Trophoblast cell (in vitro differentiated cells and primary cell): ENCODE measurements at regions not wholly inside any gene's neighbourhood (a gene's known extent, or its start where the extent isn't known, plus 50 kb on each side); places are given as distances from the start of the nearest gene placed in this dataset.

ENCODE experiments used
- DNase-seq, 2 donors: peaks; one replicate each; pipeline ENCODE4 v3.0.0-alpha.2; 2016
- H2AFZ ChIP-seq: 2 replicates; pipeline ENCODE4 v1.6.1; 2013; ENCODE audit warnings: low read length, moderate library complexity, mild to moderate bottlenecking; ENCODE audit not compliant: insufficient read depth, poor library complexity
- H2AK5ac ChIP-seq: 2 replicates; pipeline ENCODE4 v1.6.1; 2013; ENCODE audit warnings: mild to moderate bottlenecking, low read length
- H2BK120ac ChIP-seq: 2 replicates; pipeline ENCODE4 v1.6.1; 2013; ENCODE audit warnings: low read length, mild to moderate bottlenecking, moderate library complexity; ENCODE audit not compliant: insufficient read depth, poor library complexity
- H2BK12ac ChIP-seq: 2 replicates; pipeline ENCODE4 v1.6.1; 2013; ENCODE audit warnings: mild to moderate bottlenecking, low read length, moderate library complexity
- H2BK5ac ChIP-seq: 2 replicates; pipeline ENCODE4 v1.6.1; 2013; ENCODE audit warnings: low read length, low read depth, moderate library complexity, mild to moderate bottlenecking; ENCODE audit not compliant: poor library complexity
- H3K14ac ChIP-seq: 2 replicates; pipeline ENCODE4 v1.6.1; 2013; ENCODE audit warnings: mild to moderate bottlenecking, low read length
- H3K18ac ChIP-seq: 2 replicates; pipeline ENCODE4 v1.6.1; 2013; ENCODE audit warnings: mild to moderate bottlenecking, low read length
- H3K23ac ChIP-seq: 2 replicates; pipeline ENCODE4 v1.6.1; 2013; ENCODE audit warnings: low read length
- H3K27ac ChIP-seq: 2 replicates; pipeline ENCODE4 v1.5.1; 2013; ENCODE audit warnings: low read depth, mild to moderate bottlenecking, inconsistent platforms, low read length, moderate library complexity
- H3K27me3 ChIP-seq: 2 replicates; pipeline ENCODE4 v1.6.1; 2013; ENCODE audit warnings: inconsistent platforms, mild to moderate bottlenecking, low read length, moderate library complexity; ENCODE audit not compliant: insufficient read depth
- H3K36me3 ChIP-seq, 2 experiments: 1 replicate in 1 of 2; 2 replicates in 1 of 2; pipeline ENCODE4 v1.6.1; 2013; ENCODE audit warnings: low read length in 2 of 2, mild to moderate bottlenecking in 2 of 2, moderate library complexity in 1 of 2; ENCODE audit not compliant: insufficient read depth in 2 of 2, control insufficient read depth in 1 of 2
- H3K4ac ChIP-seq: 2 replicates; pipeline ENCODE4 v1.6.1; 2013; ENCODE audit warnings: low read depth, mild to moderate bottlenecking, low read length, moderate library complexity
- H3K4me1 ChIP-seq, 2 experiments: 1 replicate in 1 of 2; 2 replicates in 1 of 2; pipeline ENCODE4 v1.6.1; 2013; ENCODE audit warnings: low read length in 2 of 2, mild to moderate bottlenecking in 2 of 2, moderate library complexity in 1 of 2; ENCODE audit not compliant: insufficient read depth in 2 of 2, control insufficient read depth in 1 of 2
- H3K4me2 ChIP-seq: 2 replicates; pipeline ENCODE4 v1.6.1; 2013; ENCODE audit warnings: inconsistent platforms, mild to moderate bottlenecking, low read length, moderate library complexity
- H3K4me3 ChIP-seq: 2 replicates; pipeline ENCODE4 v1.5.1; 2013; ENCODE audit warnings: mild to moderate bottlenecking, low read depth, low read length, inconsistent platforms
- H3K79me1 ChIP-seq: one replicate; pipeline ENCODE4 v1.6.1; 2013; ENCODE audit warnings: low read length
- H3K79me2 ChIP-seq: 2 replicates; pipeline ENCODE4 v1.6.1; 2013; ENCODE audit warnings: low read length, mild to moderate bottlenecking; ENCODE audit not compliant: control insufficient read depth, insufficient read depth, poor library complexity
- H3K9ac ChIP-seq: 2 replicates; pipeline ENCODE4 v1.6.1; 2013; ENCODE audit warnings: mild to moderate bottlenecking, low read length
- H3K9me3 ChIP-seq: 2 replicates; pipeline ENCODE4 v1.6.1; 2013; ENCODE audit warnings: low read depth, mild to moderate bottlenecking, control low read depth, inconsistent platforms, low read length; ENCODE audit not compliant: insufficient read depth
- H4K12ac ChIP-seq: 2 replicates; pipeline ENCODE4 v1.6.1; 2013; ENCODE audit warnings: low read depth, mild to moderate bottlenecking, low read length, moderate library complexity
- H4K8ac ChIP-seq: 2 replicates; pipeline ENCODE4 v1.6.1; 2013; ENCODE audit warnings: low read depth, mild to moderate bottlenecking, low read length, moderate library complexity
- H4K91ac ChIP-seq: one replicate; pipeline ENCODE4 v1.6.1; 2013; ENCODE audit warnings: low read depth, mild to moderate bottlenecking, low read length, moderate library complexity
- WGBS: extraction: QIAGEN DNeasy Blood & Tissue Kit; methylation state at CpG from one replicate; pipeline ENCODE4 v1.1.7; 2013; ENCODE audit warnings: missing lambda C conversion rate; ENCODE audit not compliant: insufficient read length, insufficient coverage; ENCODE audit errors: extremely low coverage; 5-methylcytosine and 5-hydroxymethylcytosine counted together

DNA sequence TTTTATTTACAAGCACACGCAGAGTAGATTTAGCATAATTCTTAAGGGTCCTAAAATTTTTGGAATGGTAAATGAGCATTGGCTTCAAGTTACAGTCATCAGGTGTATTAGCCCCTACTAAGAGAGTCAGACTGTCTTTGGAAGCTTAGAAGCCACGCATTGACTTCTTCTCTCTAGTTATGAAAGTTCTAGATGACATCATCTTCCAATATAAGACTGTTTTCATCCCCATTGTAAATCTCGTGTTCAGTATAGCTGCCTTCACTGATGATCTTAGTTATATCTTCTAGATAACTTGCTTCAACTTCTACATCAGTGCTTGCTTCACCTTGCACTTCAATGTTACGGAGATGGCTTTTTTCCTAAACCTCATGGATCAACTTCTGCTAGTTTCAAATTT is 148.8 kb upstream of the SLITRK1 start:
- no CpG with 5 or more reads among the region's 4 CpGs for WGBS
- DNase-seq, result no peak

DNA sequence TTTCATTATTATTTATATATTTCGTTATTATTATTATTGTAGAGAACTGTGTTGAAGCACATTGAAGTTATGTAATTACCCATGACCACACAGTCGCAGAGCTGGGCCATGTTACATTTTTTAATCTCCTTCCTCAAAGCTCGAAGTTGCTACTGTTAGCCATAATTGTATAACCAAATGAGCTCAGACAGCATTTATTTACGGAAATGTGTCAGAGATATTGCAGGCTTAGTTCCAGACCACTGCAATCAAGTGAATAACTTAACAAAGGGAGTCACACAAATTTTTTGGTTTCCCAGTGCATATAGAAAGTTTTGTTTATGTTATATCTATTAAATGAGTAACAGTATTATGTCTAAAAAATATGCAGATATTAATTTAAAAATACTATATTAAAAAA is 147.1 kb upstream of the SLITRK1 start:
- Histone ChIP-seq H3K23ac (no peak overlapping the region), H3K79me2 (no peaks in the 10 kb centered on the region), H3K14ac (no peak overlapping the region), H3K4me1 (no peaks in the 10 kb centered on the region), H3K18ac (no peak overlapping the region), H4K91ac (no peak overlapping the region), H2BK120ac (no peak overlapping the region), H2BK5ac (no peak overlapping the region), H3K9me3 (no peaks in the 10 kb centered on the region), H3K79me1 (no peaks in the 10 kb centered on the region), H2AK5ac (no peak overlapping the region), H4K8ac (no peak overlapping the region), H3K4me3 (no peak overlapping the region), H3K9ac (no peak overlapping the region), H2BK12ac (no peak overlapping the region), H3K4me2 (no peak overlapping the region), H3K4ac (no peak overlapping the region), H4K12ac (no peak overlapping the region), H3K27me3 (no peaks in the 10 kb centered on the region), H3K36me3 (no peaks in the 10 kb centered on the region), H2AFZ (no peak overlapping the region), H3K27ac (no peak overlapping the region)
- DNase-seq, result no peak
- no CpG with 5 or more reads among the region's 4 CpGs for WGBS

More for the DNA sequence above, 148.8 kb upstream of the SLITRK1 start:
- Histone ChIP-seq H4K8ac (no peak overlapping the region), H3K4me1 (no peaks in the 10 kb centered on the region), H3K79me2 (no peaks in the 10 kb centered on the region), H2BK12ac (no peak overlapping the region), H3K79me1 (no peaks in the 10 kb centered on the region), H3K27me3 (no peaks in the 10 kb centered on the region), H2BK5ac (no peak overlapping the region), H3K4ac (no peak overlapping the region), H3K36me3 (no peaks in the 10 kb centered on the region), H3K18ac (no peak overlapping the region), H2BK120ac (no peak overlapping the region), H3K14ac (no peak overlapping the region), H2AFZ (no peak overlapping the region), H3K27ac (no peak overlapping the region), H3K9ac (no peak overlapping the region), H3K23ac (no peak overlapping the region), H3K4me3 (no peak overlapping the region), H2AK5ac (no peak overlapping the region), H3K9me3 (no peaks in the 10 kb centered on the region), H4K12ac (no peak overlapping the region), H4K91ac (no peak overlapping the region), H3K4me2 (no peak overlapping the region)

DNA sequence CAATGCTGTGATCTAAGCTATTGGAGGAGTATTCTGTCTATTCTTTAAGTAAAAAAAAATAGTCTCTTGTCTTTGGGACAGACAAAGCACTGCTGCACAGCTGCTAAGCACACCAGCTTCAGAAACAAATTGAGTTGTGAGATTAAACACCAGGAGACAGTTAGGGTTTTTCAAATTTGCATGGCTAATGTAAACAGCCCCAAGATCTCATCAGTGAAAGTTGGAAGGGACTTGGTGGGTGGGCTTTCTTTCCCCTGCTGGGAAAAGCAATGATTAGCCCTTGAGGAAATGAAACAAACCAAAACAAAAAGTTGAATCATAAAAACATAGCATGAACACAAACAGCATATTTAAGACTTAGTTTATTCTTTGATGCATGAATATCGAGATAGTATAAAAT is 143.6 kb upstream of the SLITRK1 start:
- H3K18ac ChIP-seq, result no peak overlapping the region
- H3K36me3 ChIP-seq, result no peaks in the 10 kb centered on the region
- H4K12ac ChIP-seq, result no peak overlapping the region
- DNase-seq, result no peak
- no peak overlapping the region for H2BK5ac ChIP-seq
- H3K4me1 ChIP-seq, result no peaks in the 10 kb centered on the region
- no peak overlapping the region for H3K4me3 ChIP-seq
- no peak overlapping the region for H2AFZ ChIP-seq
- H2AK5ac ChIP-seq, result no peak overlapping the region
- H4K91ac ChIP-seq, result no peak overlapping the region
- H3K27ac ChIP-seq, result no peak overlapping the region
- no peaks in the 10 kb centered on the region for H3K9me3 ChIP-seq
- no peaks in the 10 kb centered on the region for H3K27me3 ChIP-seq
- no peak overlapping the region for H3K4me2 ChIP-seq
- H3K9ac ChIP-seq, result no peak overlapping the region
- no CpG with 5 or more reads among the region's 1 CpG for WGBS
- H3K79me2 ChIP-seq, result no peaks in the 10 kb centered on the region
- H4K8ac ChIP-seq, result no peak overlapping the region
- no peak overlapping the region for H3K4ac ChIP-seq
- H2BK120ac ChIP-seq, result no peak overlapping the region
- H3K14ac ChIP-seq, result no peak overlapping the region
- no peaks in the 10 kb centered on the region for H3K79me1 ChIP-seq
- H3K23ac ChIP-seq, result no peak overlapping the region
- no peak overlapping the region for H2BK12ac ChIP-seq

DNA sequence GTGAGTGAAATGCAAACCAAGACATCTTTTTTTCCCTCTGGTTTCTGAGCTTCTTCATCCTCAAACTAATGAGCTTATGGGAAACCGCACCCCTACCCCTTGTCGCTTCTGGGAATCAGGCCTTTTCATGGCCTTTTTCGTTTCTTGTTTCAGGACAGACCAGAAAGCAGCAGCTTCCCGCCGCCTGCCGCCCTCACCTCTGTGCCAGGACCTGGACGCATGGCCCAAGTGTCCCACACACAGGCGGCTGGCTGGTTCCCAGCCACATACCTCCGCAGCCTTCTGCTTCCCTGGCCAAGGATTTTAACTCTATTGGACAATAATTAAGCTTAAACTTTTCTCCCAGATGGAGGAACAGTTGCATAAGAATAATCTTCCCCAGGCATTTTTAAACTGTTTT is 114.1 kb upstream of the SLITRK1 start:
- H3K23ac ChIP-seq, result no peak overlapping the region
- H4K8ac ChIP-seq, result no peak overlapping the region
- no peak overlapping the region for H3K18ac ChIP-seq
- no peaks in the 10 kb centered on the region for H3K4me1 ChIP-seq
- no CpG with 5 or more reads among the region's 9 CpGs for WGBS
- no peak overlapping the region for H2BK120ac ChIP-seq
- no peak overlapping the region for H3K4ac ChIP-seq
- H3K4me2 ChIP-seq, result no peak overlapping the region
- no peak for DNase-seq
- no peaks in the 10 kb centered on the region for H3K36me3 ChIP-seq
- H4K12ac ChIP-seq, result no peak overlapping the region
- H2AFZ ChIP-seq, result no peak overlapping the region
- no peaks in the 10 kb centered on the region for H3K79me2 ChIP-seq
- H4K91ac ChIP-seq, result no peak overlapping the region
- no peaks in the 10 kb centered on the region for H3K79me1 ChIP-seq
- H2BK12ac ChIP-seq, result no peak overlapping the region
- H3K14ac ChIP-seq, result no peak overlapping the region
- no peak overlapping the region for H3K27ac ChIP-seq
- H2AK5ac ChIP-seq, result no peak overlapping the region
- H3K9me3 ChIP-seq, result no peaks in the 10 kb centered on the region
- no peaks in the 10 kb centered on the region for H3K27me3 ChIP-seq
- no peak overlapping the region for H2BK5ac ChIP-seq
- no peak overlapping the region for H3K4me3 ChIP-seq
- H3K9ac ChIP-seq, result no peak overlapping the region
